ENCODE measurements at regions not wholly inside any gene's neighbourhood (a gene's known extent, or its start where the extent isn't known, plus 50 kb on each side); places are given as distances from the start of the nearest gene placed in this dataset.

DNA sequence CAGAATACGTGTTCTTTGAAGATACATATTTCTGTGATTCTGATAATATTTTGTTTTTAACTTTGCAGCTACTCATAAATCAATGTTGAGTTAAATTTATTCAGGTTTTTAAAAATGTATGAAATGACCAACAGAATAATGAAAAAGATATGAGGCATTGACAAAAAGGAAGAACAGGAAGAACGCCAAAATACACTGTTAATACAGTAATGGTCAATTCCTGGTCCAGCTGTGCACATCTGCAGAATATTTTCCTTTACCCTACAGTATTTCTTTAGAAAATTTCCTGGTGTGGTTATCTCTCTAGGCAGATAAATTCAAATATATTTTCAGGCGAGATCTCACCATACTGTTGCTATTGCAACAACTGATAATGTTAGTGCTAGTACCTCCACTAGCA is 203.2 kb upstream of the DGKB start:
- no peaks in the 10 kb centered on the region for H4K20me1 ChIP-seq (ENCODE audit: insufficient read depth)
- no peak overlapping the region for H3K4me3 ChIP-seq (IDR thresholded peaks at IDR 0.05; ENCODE audit: insufficient read depth, low read depth, low read length)
- H3K4me1 ChIP-seq (ENCODE audit: low read depth, poor library complexity, severe bottlenecking) = no peaks in the 10 kb centered on the region
- no peak overlapping the region for H2AFZ ChIP-seq (ENCODE audit: low read depth)
- no peak overlapping the region for H3K27ac ChIP-seq
- H3K4me2 ChIP-seq = no peak overlapping the region
- no peak for TF ChIP-seq CTCF (conservative IDR thresholded peaks at IDR 0.05; ENCODE audit: low read depth, low read length)
- H3K79me2 ChIP-seq (ENCODE audit: insufficient read depth, low read depth) = no peaks in the 10 kb centered on the region
- no peaks in the 10 kb centered on the region for H3K36me3 ChIP-seq (ENCODE audit: insufficient read depth)
- H3K27me3 ChIP-seq (ENCODE audit: insufficient read depth, low read depth) = no peaks in the 10 kb centered on the region
- H3K9ac ChIP-seq = no peak overlapping the region

GRCh38 chr7:15104411-15105092 is 202.0 kb upstream of the DGKB start:
- H3K4me1 ChIP-seq (ENCODE audit: low read depth, poor library complexity, severe bottlenecking) = no peaks in the 10 kb centered on the region
- no peak overlapping the region for H3K9ac ChIP-seq
- TF ChIP-seq CTCF (conservative IDR thresholded peaks at IDR 0.05; ENCODE audit: low read depth, low read length) = no peak
- no peaks in the 10 kb centered on the region for H4K20me1 ChIP-seq (ENCODE audit: insufficient read depth)
- H3K36me3 ChIP-seq (ENCODE audit: insufficient read depth) = no peaks in the 10 kb centered on the region
- no peak overlapping the region for H3K4me3 ChIP-seq (IDR thresholded peaks at IDR 0.05; ENCODE audit: insufficient read depth, low read depth, low read length)
- H3K4me2 ChIP-seq = no peak overlapping the region
- H3K27ac ChIP-seq = no peak overlapping the region
- no peak overlapping the region for H2AFZ ChIP-seq (ENCODE audit: low read depth)
- H3K27me3 ChIP-seq (ENCODE audit: insufficient read depth, low read depth) = no peaks in the 10 kb centered on the region
- H3K79me2 ChIP-seq (ENCODE audit: insufficient read depth, low read depth) = no peaks in the 10 kb centered on the region

DNA sequence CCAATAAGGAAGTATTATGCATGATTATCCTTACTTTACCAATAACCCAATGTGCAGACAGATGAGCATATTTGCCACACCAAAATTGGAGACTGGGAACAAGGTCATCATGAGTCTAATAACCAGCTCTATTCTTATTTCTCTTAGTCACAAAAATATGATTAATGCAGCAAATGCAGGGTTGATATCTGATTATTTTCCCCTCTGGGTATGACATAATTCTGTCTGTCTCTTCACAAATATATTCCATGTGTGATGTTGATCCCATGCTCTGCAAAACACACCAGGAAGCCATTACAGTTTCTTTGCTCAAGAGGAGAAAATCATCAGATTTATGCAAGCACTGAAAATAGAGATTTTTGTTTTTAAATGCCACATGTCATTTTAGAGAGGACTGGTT is 196.5 kb upstream of the DGKB start:
- Histone ChIP-seq H4K20me1 (ENCODE audit: insufficient read depth) (no peaks in the 10 kb centered on the region), H3K27me3 (ENCODE audit: insufficient read depth, low read depth) (no peaks in the 10 kb centered on the region), H3K4me1 (ENCODE audit: low read depth, poor library complexity, severe bottlenecking) (no peaks in the 10 kb centered on the region), H3K27ac (no peak overlapping the region), H3K79me2 (ENCODE audit: insufficient read depth, low read depth) (no peaks in the 10 kb centered on the region), H3K4me3 (IDR thresholded peaks at IDR 0.05; ENCODE audit: insufficient read depth, low read depth, low read length) (no peak overlapping the region), H3K4me2 (no peak overlapping the region), H2AFZ (ENCODE audit: low read depth) (no peak overlapping the region), H3K9ac (no peak overlapping the region), H3K36me3 (ENCODE audit: insufficient read depth) (no peaks in the 10 kb centered on the region)
- TF ChIP-seq CTCF (conservative IDR thresholded peaks at IDR 0.05; ENCODE audit: low read depth, low read length) = no peak

DNA sequence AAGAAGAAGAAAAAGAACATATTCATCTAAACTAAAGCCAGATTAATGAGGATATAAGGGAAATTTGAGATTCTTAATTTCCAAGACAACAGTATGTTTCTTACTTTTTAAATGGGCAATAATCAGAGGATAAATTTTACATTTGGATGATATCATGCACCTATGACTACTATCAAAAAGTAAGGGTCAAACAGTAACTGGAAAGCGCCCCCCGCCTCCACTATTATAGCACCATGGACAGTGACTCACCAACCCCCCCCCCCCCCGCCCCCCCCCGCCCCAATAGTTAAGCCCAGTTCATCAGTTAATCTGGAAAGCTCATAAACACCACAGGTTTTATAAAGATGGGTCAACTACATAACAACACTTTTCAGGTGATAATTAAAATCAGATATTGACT is 194.3 kb upstream of the DGKB start:
- H3K36me3 ChIP-seq (ENCODE audit: insufficient read depth) = no peaks in the 10 kb centered on the region
- H3K4me3 ChIP-seq (IDR thresholded peaks at IDR 0.05; ENCODE audit: insufficient read depth, low read depth, low read length) = no peak overlapping the region
- H3K27me3 ChIP-seq (ENCODE audit: insufficient read depth, low read depth) = no peaks in the 10 kb centered on the region
- H3K79me2 ChIP-seq (ENCODE audit: insufficient read depth, low read depth) = no peaks in the 10 kb centered on the region
- no peaks in the 10 kb centered on the region for H3K4me1 ChIP-seq (ENCODE audit: low read depth, poor library complexity, severe bottlenecking)
- H4K20me1 ChIP-seq (ENCODE audit: insufficient read depth) = no peaks in the 10 kb centered on the region
- no peak for TF ChIP-seq CTCF (conservative IDR thresholded peaks at IDR 0.05; ENCODE audit: low read depth, low read length)
- no peak overlapping the region for H3K4me2 ChIP-seq
- no peak overlapping the region for H3K27ac ChIP-seq
- no peak overlapping the region for H3K9ac ChIP-seq
- H2AFZ ChIP-seq (ENCODE audit: low read depth) = no peak overlapping the region

Data from KMS-11 (cell line).